SIG-M5 treated with dmso at 0.1 percent for 504 hours (cell line): ENCODE measurements at regions not wholly inside any gene's neighbourhood (a gene's known extent, or its start where the extent isn't known, plus 50 kb on each side); places are given as distances from the start of the nearest gene placed in this dataset.
"Not testable (repeated sequence)": the region's sequence is repeated elsewhere in the genome, so short reads cannot be mapped to it uniquely, and the experiment has no call there.

Source experiments
- DNase-seq: peaks from one replicate; lab custom pipeline; 2025; ENCODE audit not compliant: unreplicated experiment; lab: John Stamatoyannopoulos, UW

GRCh38 chr10:81213370-81213769 lies 661.6 kb upstream of the NRG3 start:
- no peak for DNase-seq

DNA sequence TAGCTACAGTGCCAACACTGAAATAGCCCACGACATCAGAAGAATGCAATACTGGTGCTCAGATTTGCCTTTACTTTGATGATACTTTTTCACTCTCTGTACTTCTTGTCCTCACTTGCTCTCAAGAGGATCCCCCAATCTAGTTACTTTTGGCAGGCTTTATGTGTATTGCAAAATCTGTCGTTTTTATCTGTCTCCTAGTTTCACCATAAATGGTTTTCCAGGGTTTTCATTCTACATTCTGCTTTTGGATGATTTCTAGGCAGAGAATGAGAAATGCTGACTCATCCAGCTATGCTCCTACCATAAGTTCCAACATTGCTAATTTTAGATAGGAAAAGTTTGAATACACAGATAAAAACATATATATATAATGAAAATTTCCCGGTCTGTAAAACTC lies 659.5 kb upstream of the NRG3 start:
- no peak for DNase-seq

- DNase-seq: no peak
Measured at GRCh38 chr10:81216949-81217348, 658.0 kb upstream of the NRG3 start.

GRCh38 chr10:81218307-81218706 lies 656.7 kb upstream of the NRG3 start:
- no peak for DNase-seq

DNA sequence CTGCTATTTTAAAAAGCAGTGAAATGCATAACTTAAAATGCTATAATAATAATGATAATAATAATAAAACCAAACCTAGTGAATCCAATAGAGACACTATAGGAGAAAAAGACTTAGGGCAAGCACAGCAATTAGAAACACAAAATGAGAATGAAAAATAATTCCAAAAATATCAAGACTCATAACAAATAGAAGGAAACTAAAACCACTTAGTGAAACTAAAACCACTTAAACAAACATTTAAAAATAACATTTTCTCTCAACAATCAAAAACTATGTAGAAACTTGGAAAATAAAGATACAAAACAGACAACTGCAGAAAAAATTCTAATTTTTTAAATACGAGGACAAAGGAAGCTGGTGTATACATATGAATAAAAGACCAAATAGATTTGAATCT lies 655.2 kb upstream of the NRG3 start:
- no peak for DNase-seq

- DNase-seq: no peak
Measured at GRCh38 chr10:81248886-81249285, 626.1 kb upstream of the NRG3 start.

GRCh38 chr10:81251457-81252115 lies 623.4 kb upstream of the NRG3 start:
- no peak for DNase-seq

DNA sequence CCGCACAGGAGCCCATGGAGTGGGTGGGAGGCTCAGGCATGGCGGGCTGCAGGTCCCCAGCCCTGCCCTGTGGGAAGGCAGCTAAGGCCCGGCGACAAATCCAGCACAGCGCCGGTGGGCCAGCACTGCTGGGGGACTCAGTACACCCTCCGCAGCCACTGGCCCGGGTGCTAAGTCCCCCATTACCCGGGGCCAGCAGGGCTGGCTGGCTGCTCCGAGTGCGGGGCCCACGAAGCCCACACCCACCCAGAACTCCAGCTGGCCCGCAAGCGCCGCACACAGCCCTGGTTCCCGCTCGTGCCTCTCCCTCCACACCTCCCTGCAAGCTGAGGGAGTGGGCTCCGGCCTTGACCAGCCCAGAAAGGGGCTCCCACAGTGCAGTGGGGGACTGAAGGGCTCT lies 610.0 kb upstream of the NRG3 start:
- DNase-seq: not testable (repeated sequence)

DNA sequence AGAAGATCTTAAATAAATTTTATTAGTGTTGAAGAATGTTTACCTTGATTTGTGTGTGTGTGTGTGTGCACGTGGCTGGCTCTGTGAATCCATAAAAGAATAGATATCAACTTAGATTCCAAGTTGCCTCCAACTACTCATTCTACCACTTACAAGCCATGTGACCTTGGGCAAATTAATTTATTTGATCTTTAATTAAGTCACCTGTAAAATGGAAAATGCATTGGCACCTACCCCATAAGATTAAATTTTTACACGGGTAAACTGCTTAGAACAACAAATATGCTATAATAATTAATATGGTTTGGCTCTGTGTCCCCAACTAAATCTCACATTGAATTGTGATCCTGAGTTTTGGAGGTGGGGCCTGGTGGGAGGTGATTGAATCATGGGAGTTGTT lies 604.9 kb upstream of the NRG3 start:
- no peak for DNase-seq

DNA sequence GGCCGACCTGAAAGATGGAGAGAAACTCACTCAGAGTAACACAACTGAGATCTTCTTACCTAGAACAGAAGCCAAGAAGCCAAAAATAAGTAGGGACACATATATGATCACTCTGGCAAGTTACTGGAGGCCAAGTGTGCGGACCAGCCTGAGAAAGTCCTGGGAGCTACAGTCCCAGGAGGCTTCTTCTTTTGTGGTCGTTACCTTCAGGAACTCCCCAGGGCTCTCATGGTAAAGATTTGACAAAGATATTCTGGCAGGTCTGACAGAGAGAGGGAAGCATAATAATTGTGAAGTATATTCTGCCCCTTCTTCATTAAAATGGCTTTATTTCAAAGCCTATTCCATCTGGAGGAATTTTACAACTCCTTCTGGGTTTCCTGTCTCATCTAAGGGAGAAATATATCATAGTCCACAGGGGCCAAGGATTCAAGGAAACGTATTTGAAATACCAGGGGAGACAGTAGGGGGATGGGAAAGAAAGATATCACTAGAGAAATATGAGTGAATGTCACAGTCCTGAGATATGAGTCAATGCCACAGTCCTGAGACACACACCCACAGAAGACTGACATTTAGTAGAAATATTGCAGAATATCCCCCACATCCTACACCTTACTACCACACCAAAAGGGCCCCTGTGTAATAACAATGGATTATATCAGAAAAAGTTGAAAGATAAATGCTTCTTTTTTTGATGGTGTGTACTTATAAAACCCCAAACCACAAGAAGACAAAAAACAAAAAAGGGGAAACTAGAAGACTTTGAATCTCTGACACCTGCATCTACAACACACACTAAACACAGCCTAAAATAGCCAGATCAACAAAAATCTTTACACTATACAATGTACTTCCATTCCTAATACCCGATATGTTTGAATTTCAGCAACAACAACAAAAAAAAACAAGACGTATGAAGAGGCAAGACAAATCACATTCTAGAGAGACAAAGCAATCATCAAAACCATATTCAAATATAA lies 594.2 kb upstream of the NRG3 start:
- DNase-seq: no peak

DNA sequence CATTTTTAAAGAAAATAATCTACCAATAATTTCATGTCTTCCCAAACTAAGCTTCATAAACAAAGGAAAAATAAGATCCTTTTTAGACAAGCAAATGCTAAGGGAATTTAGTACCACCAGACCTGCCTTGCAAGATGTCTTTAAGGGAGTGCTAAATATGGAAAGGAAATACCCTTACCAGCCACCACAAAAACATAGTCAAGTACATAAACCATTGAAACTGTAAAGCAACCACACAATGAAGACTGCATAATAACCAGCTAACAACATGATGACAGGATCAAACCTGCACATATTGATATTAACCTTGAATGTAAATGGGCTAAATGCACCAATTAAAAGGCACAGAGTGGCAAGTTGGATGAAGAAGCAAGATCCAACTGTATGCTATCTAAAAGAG lies 586.5 kb upstream of the NRG3 start:
- DNase-seq: no peak

DNA sequence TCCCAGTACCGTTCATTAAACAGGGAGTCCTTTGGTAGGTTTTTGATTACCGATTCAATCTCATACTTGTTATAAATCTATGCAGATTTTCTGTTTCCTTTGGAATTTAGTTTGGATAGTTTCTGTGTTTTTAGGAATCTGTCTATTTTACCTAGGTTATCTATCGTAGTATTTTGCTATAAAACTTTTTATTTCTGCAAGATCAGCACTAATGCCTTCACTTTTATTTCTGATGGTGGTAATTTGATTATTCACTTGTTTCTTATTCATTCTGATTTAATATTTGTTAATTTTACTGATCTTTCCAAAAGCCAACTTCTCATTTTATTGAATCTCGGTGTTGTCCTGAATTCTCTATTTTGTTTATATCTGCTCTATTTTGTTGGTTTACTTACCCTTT lies 577.7 kb upstream of the NRG3 start:
- no peak for DNase-seq

- DNase-seq: no peak
Measured at GRCh38 chr10:81303656-81304055, 571.3 kb upstream of the NRG3 start.

DNA sequence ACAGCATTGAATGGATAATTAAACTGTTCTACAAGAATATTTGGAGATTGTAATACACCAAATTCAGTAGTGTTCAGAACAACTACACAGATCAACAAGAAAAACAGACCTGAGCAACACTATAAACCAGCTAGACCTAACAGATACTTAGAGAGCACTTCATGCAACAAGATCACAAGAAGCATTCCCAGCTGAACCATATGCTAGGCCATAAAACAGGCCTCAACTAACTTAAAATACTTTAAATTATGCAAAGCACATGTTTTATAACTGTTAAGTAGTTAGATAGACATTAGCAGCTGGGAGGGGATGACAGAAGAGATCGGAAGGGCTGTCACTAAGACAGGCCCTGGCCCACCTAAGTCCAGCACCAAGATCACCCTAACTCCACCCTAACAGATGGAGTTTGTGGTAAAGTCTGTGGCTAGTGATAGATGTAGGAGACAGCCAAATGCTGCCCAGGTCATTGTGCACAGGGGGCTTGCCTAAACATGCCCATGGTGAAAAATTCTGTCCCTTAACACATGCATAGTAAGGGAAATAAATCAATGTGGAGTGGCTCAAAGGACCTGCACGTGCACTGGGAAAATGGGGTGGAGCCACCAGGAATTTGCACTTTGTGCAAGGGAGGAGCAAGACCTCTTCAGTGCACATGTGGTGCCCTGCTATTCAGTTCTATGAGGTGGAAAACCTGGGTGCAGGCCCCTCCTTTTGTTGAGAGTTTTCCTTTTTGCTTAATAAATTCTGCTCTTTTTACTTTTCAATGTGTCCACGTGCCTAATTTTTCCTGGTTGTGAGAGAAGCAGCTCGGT lies 567.8 kb upstream of the NRG3 start:
- no peak for DNase-seq

DNA sequence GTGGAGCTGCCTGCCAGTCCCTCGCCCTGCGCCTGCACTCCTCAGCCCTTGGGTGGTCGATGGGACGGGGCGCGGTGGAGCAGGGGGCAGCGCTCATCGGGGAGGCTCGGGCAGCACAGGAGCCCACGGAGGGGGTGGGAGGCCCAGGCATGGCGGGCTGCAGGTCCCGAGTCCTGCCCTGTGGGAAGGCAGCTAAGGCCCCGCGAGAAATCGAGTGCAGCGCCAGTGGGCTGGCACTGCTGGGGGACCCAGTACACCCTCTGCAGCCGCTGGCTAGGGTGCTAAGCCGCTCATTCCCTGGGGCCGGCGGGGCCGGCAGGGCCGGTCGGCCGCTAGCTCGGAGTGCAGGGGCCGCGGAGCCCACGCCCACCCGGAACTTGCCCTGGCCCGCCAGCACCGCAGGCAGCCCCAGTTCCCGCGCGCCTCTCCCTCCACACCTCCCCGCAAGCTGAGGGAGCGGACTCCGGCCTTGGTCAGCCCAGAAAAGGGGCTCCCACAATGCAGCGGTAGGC lies 565.9 kb upstream of the NRG3 start:
- DNase-seq: no peak

- no peak for DNase-seq
Measured at GRCh38 chr10:81314471-81314870, 560.5 kb upstream of the NRG3 start.

DNA sequence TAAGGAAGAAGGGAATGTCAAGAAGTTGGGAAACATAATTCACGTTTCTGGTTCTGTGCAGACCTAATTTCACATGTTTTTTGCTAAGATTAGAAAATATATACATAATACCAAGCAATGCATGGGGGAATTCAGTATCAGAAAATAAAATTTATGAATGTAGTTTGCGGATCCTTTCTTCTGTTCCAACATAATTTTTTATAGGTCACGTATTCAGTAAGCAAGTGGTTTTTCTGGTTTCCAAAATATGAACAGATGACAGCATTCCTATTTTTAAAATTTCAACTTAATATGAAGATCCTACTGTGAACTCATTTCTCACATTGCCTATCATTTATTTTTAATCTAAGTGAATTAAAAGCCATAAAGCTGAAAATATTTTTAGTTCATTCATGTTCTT lies 560.0 kb upstream of the NRG3 start:
- DNase-seq: no peak

- DNase-seq: no peak
Measured at GRCh38 chr10:81348003-81348402, 527.0 kb upstream of the NRG3 start.

DNA sequence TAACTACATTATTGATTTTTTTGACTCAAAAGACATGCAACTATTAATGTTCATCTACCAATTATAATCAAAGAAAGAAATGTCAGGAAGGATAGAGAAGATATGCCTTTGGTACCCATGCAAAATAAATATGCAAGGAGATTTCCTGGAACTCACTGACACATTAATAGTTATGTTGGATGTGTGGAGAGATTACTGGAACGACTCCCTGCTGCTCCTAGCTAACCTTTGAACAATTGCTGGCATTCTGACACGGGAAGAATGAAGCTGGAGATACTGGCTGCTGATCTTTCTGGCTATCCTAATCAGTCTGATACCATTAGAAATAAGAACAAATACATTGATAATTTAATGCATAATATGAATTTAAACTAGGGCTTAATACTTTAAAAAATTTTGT lies 507.9 kb upstream of the NRG3 start:
- DNase-seq: no peak

- no peak for DNase-seq
Measured at GRCh38 chr10:81386817-81387216, 488.2 kb upstream of the NRG3 start.

- DNase-seq: no peak
Measured at GRCh38 chr10:81403451-81403850, 471.5 kb upstream of the NRG3 start.
